ENCODE measurements at regions not wholly inside any gene's neighbourhood (a gene's known extent, or its start where the extent isn't known, plus 50 kb on each side); places are given as distances from the start of the nearest gene placed in this dataset.

GRCh38 chr5:73266176-73266738, 93.3 kb downstream of the TMEM174 start:
- POLR2A ChIA-PET: no interaction called here
- CTCF ChIA-PET: no interaction called here
- no peak for TF ChIP-seq ELF4 (IDR thresholded peaks at IDR 0.05)
- TF ChIP-seq LEF1 (IDR thresholded peaks at IDR 0.05; ENCODE audit: borderline replicate concordance): no peak
- no peak for TF ChIP-seq SUZ12 (IDR thresholded peaks at IDR 0.05)
- TF ChIP-seq NFRKB (IDR thresholded peaks at IDR 0.05): no peak
- no peak for TF ChIP-seq BHLHE40 (IDR thresholded peaks at IDR 0.05; ENCODE audit: borderline replicate concordance)
- DNase-seq (ENCODE audit: extremely low spot score): no peak

DNA sequence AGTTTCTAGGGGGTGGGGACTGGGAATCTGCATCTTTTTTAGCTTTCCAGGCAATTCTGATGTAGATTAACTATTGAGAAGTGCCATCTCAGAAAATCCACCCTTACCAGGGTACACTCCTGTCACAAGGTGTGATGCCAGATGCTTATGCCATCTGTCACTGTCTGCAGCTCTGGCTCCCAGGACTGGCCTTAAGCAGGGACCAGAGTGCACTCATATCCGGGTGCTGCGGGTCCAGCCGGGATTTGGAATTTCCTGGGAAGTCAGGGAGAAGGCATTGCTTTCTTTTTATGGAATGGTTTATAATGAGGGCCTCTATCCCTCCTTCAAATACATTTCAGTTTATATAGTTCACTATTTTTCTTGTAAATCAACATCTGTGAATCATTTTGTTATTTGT, 92.6 kb downstream of the TMEM174 start:
- POLR2A ChIA-PET: no interaction called here
- TF ChIP-seq ELF4 (IDR thresholded peaks at IDR 0.05): no peak
- no peak for TF ChIP-seq LEF1 (IDR thresholded peaks at IDR 0.05; ENCODE audit: borderline replicate concordance)
- TF ChIP-seq ARNT (IDR thresholded peaks at IDR 0.05): no peak
- TF ChIP-seq NFRKB (IDR thresholded peaks at IDR 0.05): no peak
- TF ChIP-seq L3MBTL2 (conservative IDR thresholded peaks at IDR 0.05): no peak
- TF ChIP-seq SUZ12 (IDR thresholded peaks at IDR 0.05): no peak
- TF ChIP-seq, protein P1, sequence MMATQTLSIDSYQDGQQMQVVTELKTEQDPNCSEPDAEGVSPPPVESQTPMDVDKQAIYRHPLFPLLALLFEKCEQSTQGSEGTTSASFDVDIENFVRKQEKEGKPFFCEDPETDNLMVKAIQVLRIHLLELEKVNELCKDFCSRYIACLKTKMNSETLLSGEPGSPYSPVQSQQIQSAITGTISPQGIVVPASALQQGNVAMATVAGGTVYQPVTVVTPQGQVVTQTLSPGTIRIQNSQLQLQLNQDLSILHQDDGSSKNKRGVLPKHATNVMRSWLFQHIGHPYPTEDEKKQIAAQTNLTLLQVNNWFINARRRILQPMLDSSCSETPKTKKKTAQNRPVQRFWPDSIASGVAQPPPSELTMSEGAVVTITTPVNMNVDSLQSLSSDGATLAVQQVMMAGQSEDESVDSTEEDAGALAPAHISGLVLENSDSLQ (IDR thresholded peaks at IDR 0.05): no peak
- no peak for TF ChIP-seq FOXK2 (IDR thresholded peaks at IDR 0.05)
- no peak for TF ChIP-seq ZNF384 (IDR thresholded peaks at IDR 0.05)
- no peak for TF ChIP-seq CTBP1 (IDR thresholded peaks at IDR 0.05; ENCODE audit: borderline replicate concordance)
- no peak for TF ChIP-seq HDGF (IDR thresholded peaks at IDR 0.05; ENCODE audit: borderline replicate concordance)
- no peak for TF ChIP-seq FOXM1 (IDR thresholded peaks at IDR 0.05; ENCODE audit: borderline replicate concordance)
- no peak for TF ChIP-seq FOXA1 (IDR thresholded peaks at IDR 0.05)
- TF ChIP-seq TARDBP (IDR thresholded peaks at IDR 0.05): no peak
- DNase-seq (ENCODE audit: extremely low spot score): no peak
- CTCF ChIA-PET: no interaction called here

GRCh38 chr5:73264631-73265030, 91.6 kb downstream of the TMEM174 start:
- ChIA-PET POLR2A (no interaction called here), CTCF (interaction anchor here (0.9 to 1.0 kb wide), 2 partner anchors 46 to 48 kb away, joined by 3 read pairs; no protein-coding TSS in a partner anchor)
- DNase-seq (ENCODE audit: extremely low spot score): no peak
- TF ChIP-seq ARNT (IDR thresholded peaks at IDR 0.05): no peak

DNA sequence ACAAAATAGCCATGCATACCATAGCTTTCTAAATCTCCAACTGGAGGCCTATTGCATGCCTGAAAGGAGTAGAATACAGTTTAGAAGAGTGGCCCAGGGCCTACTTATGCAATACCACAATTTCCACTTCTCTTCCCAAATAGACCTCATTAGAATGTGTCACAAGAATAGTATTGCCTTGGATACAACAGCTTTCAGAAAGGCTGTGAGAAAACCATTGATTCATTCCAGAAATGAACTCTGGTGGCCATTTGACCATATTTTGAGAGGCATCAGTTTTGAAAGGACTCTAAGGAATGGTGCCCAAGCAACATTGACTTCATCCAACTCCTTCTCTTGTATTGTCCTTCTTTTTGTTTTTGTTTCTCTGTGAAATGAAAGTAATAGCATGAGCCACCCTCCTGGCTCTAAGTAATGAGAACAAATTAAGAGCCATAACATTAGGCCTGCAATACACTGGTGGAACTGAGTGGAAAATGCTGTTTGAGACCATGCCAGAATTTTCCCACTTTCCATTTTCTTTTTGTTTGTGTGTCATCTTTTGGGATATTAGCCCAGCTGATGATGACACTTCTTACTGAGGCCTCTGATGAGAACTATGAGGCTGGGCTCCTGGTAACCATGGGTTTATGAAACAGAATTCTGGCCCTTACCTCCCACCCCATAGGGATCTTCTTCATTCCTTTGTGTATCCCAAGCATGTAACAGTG, 90.2 kb downstream of the TMEM174 start:
- no peak for DNase-seq (ENCODE audit: extremely low spot score)
- POLR2A ChIA-PET: no interaction called here
- no peak for TF ChIP-seq ELF4 (IDR thresholded peaks at IDR 0.05)
- TF ChIP-seq BHLHE40 (IDR thresholded peaks at IDR 0.05; ENCODE audit: borderline replicate concordance): no peak
- TF ChIP-seq HDGF (IDR thresholded peaks at IDR 0.05; ENCODE audit: borderline replicate concordance): no peak
- TF ChIP-seq NFRKB (IDR thresholded peaks at IDR 0.05): no peak
- no peak for TF ChIP-seq SP1 (IDR thresholded peaks at IDR 0.05)
- no peak for TF ChIP-seq FOXA1 (IDR thresholded peaks at IDR 0.05)
- no peak for TF ChIP-seq TARDBP (IDR thresholded peaks at IDR 0.05)
- TF ChIP-seq CTBP1 (IDR thresholded peaks at IDR 0.05; ENCODE audit: borderline replicate concordance): no peak
- no peak for TF ChIP-seq FOXM1 (IDR thresholded peaks at IDR 0.05; ENCODE audit: borderline replicate concordance)
- TF ChIP-seq, protein P1 (IDR thresholded peaks at IDR 0.05): no peak
- TF ChIP-seq FOXK2 (IDR thresholded peaks at IDR 0.05): no peak
- no peak for TF ChIP-seq SUZ12 (IDR thresholded peaks at IDR 0.05)
- no peak for TF ChIP-seq L3MBTL2 (conservative IDR thresholded peaks at IDR 0.05)
- no peak for TF ChIP-seq ZNF384 (IDR thresholded peaks at IDR 0.05)
- TF ChIP-seq LEF1 (IDR thresholded peaks at IDR 0.05; ENCODE audit: borderline replicate concordance): no peak
- TF ChIP-seq ARNT (IDR thresholded peaks at IDR 0.05): no peak
- CTCF ChIA-PET: no interaction called here

DNA sequence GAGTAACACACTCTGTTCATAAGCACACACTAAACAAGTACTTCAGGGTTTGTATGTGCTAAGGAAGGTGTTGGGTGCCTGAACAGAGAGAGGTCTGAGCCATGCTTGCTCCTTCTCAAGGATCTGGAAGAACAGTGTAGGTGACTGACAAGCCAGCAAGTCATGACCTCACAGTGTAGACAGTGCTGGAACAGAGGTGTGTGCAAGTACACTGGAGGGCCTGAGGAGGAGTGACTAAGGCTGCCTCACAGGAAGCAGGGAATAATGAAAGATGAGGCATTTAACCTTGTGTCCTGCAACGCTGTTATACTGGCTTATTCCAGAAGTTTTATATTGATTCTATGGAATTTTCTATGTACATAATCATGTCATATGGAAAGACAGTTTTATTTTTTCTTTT, 83.9 kb downstream of the TMEM174 start:
- ChIA-PET CTCF (no interaction called here), POLR2A (no interaction called here)
- TF ChIP-seq, protein P1 (IDR thresholded peaks at IDR 0.05): no peak
- no peak for DNase-seq (ENCODE audit: extremely low spot score)

DNA sequence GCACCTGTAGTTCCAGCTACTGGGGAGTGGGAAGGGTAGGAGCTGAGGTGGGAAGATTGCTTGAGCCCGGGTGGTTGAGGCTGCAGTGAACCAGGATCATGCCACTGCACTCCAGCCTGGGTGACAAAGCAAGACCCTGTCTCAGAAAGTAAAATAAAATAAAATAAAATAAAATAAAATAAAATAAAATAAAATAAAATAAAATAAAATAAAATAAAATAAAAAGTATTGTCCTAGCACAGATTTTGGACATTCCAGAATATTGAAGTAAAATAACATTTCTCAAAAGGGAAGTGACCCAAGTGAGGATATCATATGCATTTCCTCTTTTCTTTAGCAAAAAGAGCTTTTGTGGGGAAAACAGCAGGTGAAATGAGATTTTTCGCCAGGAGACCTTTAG, 83.5 kb downstream of the TMEM174 start:
- DNase-seq (ENCODE audit: extremely low spot score): no peak
- POLR2A ChIA-PET: no interaction called here
- CTCF ChIA-PET: no interaction called here
- TF ChIP-seq NFRKB (IDR thresholded peaks at IDR 0.05): no peak
- no peak for TF ChIP-seq SP1 (IDR thresholded peaks at IDR 0.05)
- TF ChIP-seq ZNF384 (IDR thresholded peaks at IDR 0.05): no peak
- TF ChIP-seq LEF1 (IDR thresholded peaks at IDR 0.05; ENCODE audit: borderline replicate concordance): no peak
- no peak for TF ChIP-seq HDGF (IDR thresholded peaks at IDR 0.05; ENCODE audit: borderline replicate concordance)
- TF ChIP-seq FOXK2 (IDR thresholded peaks at IDR 0.05): no peak
- no peak for TF ChIP-seq FOXA1 (IDR thresholded peaks at IDR 0.05)
- TF ChIP-seq BHLHE40 (IDR thresholded peaks at IDR 0.05; ENCODE audit: borderline replicate concordance): no peak
- no peak for TF ChIP-seq ARNT (IDR thresholded peaks at IDR 0.05)
- TF ChIP-seq CTBP1 (IDR thresholded peaks at IDR 0.05; ENCODE audit: borderline replicate concordance): no peak
- no peak for TF ChIP-seq ELF4 (IDR thresholded peaks at IDR 0.05)

GRCh38 chr5:73256012-73256411, 83.0 kb downstream of the TMEM174 start:
- CTCF ChIA-PET: no interaction called here
- TF ChIP-seq SUZ12 (IDR thresholded peaks at IDR 0.05): no peak
- no peak for TF ChIP-seq BHLHE40 (IDR thresholded peaks at IDR 0.05; ENCODE audit: borderline replicate concordance)
- no peak for TF ChIP-seq HDGF (IDR thresholded peaks at IDR 0.05; ENCODE audit: borderline replicate concordance)
- no peak for TF ChIP-seq L3MBTL2 (conservative IDR thresholded peaks at IDR 0.05)
- TF ChIP-seq ZNF384 (IDR thresholded peaks at IDR 0.05): no peak
- TF ChIP-seq, protein P1 (IDR thresholded peaks at IDR 0.05): no peak
- TF ChIP-seq FOXA1 (IDR thresholded peaks at IDR 0.05): no peak
- no peak for TF ChIP-seq FOXM1 (IDR thresholded peaks at IDR 0.05; ENCODE audit: borderline replicate concordance)
- no peak for TF ChIP-seq FOXK2 (IDR thresholded peaks at IDR 0.05)
- no peak for TF ChIP-seq SP1 (IDR thresholded peaks at IDR 0.05)
- no peak for TF ChIP-seq CTBP1 (IDR thresholded peaks at IDR 0.05; ENCODE audit: borderline replicate concordance)
- DNase-seq (ENCODE audit: extremely low spot score): no peak
- POLR2A ChIA-PET: no interaction called here

Measured in HEK293T (cell line).